Smooth muscle cell (in vitro differentiated cells): ENCODE measurements at regions not wholly inside any gene's neighbourhood (a gene's known extent, or its start where the extent isn't known, plus 50 kb on each side); places are given as distances from the start of the nearest gene placed in this dataset.

Source experiments
- DNase-seq: peaks from one replicate; lab custom pipeline; 2025; ENCODE audit not compliant: unreplicated experiment; lab: John Stamatoyannopoulos, UW
- H2AFZ ChIP-seq: fragments of 200-600 bp; sonication (generic); 2 replicates; pipeline ENCODE4 v1.6.0; 2016; ENCODE audit warnings: antibody characterized with exemption, low read depth, mild to moderate bottlenecking
- H3F3A ChIP-seq: fragments of 200-600 bp; sonication (generic); 2 replicates; pipeline ENCODE4 v1.6.0; 2017; ENCODE audit warnings: antibody characterized with exemption, low read depth
- H3K27ac ChIP-seq: fragments of 200-600 bp; sonication (generic); 2 replicates; pipeline ENCODE4 v1.5.1; 2016; ENCODE audit warnings: low read depth, mild to moderate bottlenecking
- H3K27me3 ChIP-seq: fragments of 200-600 bp; sonication (generic); 2 replicates; pipeline ENCODE4 v1.6.1; 2016; ENCODE audit warnings: low read depth, mild to moderate bottlenecking
- H3K36me3 ChIP-seq: fragments of 200-600 bp; sonication (generic); 2 replicates; pipeline ENCODE4 v1.5.1; 2016; ENCODE audit warnings: low read depth
- H3K4me1 ChIP-seq: fragments of 200-600 bp; sonication (generic); 2 replicates; pipeline ENCODE4 v1.5.1; 2016; ENCODE audit warnings: low read depth
- H3K4me2 ChIP-seq: fragments of 200-600 bp; sonication (generic); 2 replicates; pipeline ENCODE4 v1.6.0; 2016; ENCODE audit warnings: mild to moderate bottlenecking
- H3K4me3 ChIP-seq: fragments of 200-600 bp; sonication (generic); 2 replicates; pipeline ENCODE4 v1.5.1; 2016; ENCODE audit warnings: mild to moderate bottlenecking
- H3K79me2 ChIP-seq: fragments of 200-600 bp; sonication (generic); 2 replicates; pipeline ENCODE4 v1.6.0; 2016; ENCODE audit warnings: low read depth, mild to moderate bottlenecking
- H3K9ac ChIP-seq: fragments of 200-600 bp; sonication (generic); 2 replicates; pipeline ENCODE4 v1.6.0; 2016; ENCODE audit warnings: low read depth
- H3K9me3 ChIP-seq: fragments of 200-600 bp; sonication (generic); replicated peaks from 2 replicates; pipeline ENCODE4 v1.5.1; 2016; ENCODE audit warnings: low read depth
- H4K20me1 ChIP-seq: fragments of 200-600 bp; sonication (generic); 2 replicates; pipeline ENCODE4 v1.6.0; 2016; ENCODE audit warnings: low read depth
- CTCF ChIP-seq: fragments of 200-600 bp; sonication (generic); IDR thresholded peaks from 2 replicates; pipeline ENCODE4 v1.5.1; 2017; ENCODE audit warnings: borderline replicate concordance, mild to moderate bottlenecking, antibody characterized with exemption; ENCODE audit not compliant: insufficient read depth, poor library complexity, severe bottlenecking
- WGBS: methylation state at CpG from one replicate; pipeline ENCODE4 v1.1.7; 2016; ENCODE audit warnings: low lambda C conversion rate; 5-methylcytosine and 5-hydroxymethylcytosine counted together

DNA sequence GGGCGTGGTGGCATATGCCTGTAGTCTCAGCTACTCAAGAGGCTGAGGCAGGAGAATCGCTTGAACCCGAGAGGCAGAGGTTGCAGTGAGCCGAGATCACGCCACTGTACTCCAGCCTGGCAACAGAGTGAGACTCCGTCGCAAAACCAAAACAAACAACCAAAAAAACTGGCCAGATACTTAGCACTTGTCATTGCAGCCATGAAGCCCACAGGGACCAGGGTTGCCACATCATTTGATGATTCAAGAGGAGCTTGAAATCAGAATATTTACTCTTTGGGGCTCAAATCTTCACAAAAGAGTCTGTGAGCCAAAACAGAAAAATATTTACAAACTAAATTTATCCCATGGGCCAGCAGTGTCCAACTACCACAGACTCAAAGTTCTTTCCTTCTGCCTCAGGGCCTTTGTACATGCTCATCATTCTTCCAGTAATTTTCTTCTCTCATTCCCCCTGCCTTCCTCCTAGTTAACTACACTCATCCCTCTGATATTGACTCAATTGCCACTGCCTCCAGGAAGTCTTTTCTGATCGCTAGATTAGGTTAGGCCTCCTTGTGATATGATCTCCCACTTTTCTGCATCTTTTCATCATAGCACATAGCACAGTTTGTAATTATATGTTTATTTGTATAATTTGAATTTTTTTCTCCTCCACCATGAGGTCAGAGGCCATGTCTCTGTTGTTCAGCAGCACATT is 130.8 kb upstream of the PLEKHG7 start:
- Histone ChIP-seq H3K4me1 (no peaks in the 10 kb centered on the region), H2AFZ (no peak overlapping the region), H3K36me3 (no peaks in the 10 kb centered on the region), H3K79me2 (no peaks in the 10 kb centered on the region), H3K4me2 (no peak overlapping the region), H3K9me3 (no peaks in the 10 kb centered on the region), H3K4me3 (no peak overlapping the region), H3K9ac (no peak overlapping the region), H3K27ac (peak overlapping the region; percentile 81), H4K20me1 (no peaks in the 10 kb centered on the region), H3F3A (no peaks in the 10 kb centered on the region), H3K27me3 (no peaks in the 10 kb centered on the region)
- no peak for TF ChIP-seq CTCF
- WGBS, result 97% methylated on average over 8 of the region's 8 CpGs
- DNase-seq, result no peak

- Histone ChIP-seq H3K4me1 (no peaks in the 10 kb centered on the region), H3K27me3 (no peaks in the 10 kb centered on the region), H3K27ac (no peak overlapping the region), H3K4me2 (no peak overlapping the region), H2AFZ (no peak overlapping the region), H3K9ac (no peak overlapping the region), H3F3A (no peaks in the 10 kb centered on the region), H4K20me1 (no peaks in the 10 kb centered on the region), H3K4me3 (no peak overlapping the region), H3K79me2 (no peaks in the 10 kb centered on the region), H3K36me3 (no peaks in the 10 kb centered on the region), H3K9me3 (no peaks in the 10 kb centered on the region)
- 86% methylated on average over 4 of the region's 4 CpGs for WGBS
- no peak for DNase-seq
- TF ChIP-seq CTCF, result no peak
These were observed 131.6 kb upstream of the PLEKHG7 start for GRCh38 chr12:92571169-92571568.

- peak; percentile 80 for TF ChIP-seq CTCF
- DNase-seq, result no peak
- Histone ChIP-seq H3K4me1 (no peaks in the 10 kb centered on the region), H3K79me2 (no peaks in the 10 kb centered on the region), H2AFZ (no peak overlapping the region), H3K4me3 (no peak overlapping the region), H3K9me3 (no peaks in the 10 kb centered on the region), H4K20me1 (no peaks in the 10 kb centered on the region), H3K4me2 (no peak overlapping the region), H3K27me3 (no peaks in the 10 kb centered on the region), H3K36me3 (no peaks in the 10 kb centered on the region), H3K27ac (no peak overlapping the region), H3K9ac (no peak overlapping the region), H3F3A (no peaks in the 10 kb centered on the region)
- WGBS, result 25% methylated on average over 4 of the region's 4 CpGs
These were observed 132.6 kb upstream of the PLEKHG7 start for GRCh38 chr12:92570056-92570753.
